Natural killer cell (primary cell): ENCODE measurements at regions not wholly inside any gene's neighbourhood (a gene's known extent, or its start where the extent isn't known, plus 50 kb on each side); places are given as distances from the start of the nearest gene placed in this dataset.

Experiments
- ATAC-seq, 3 donors: fragments of 150-1000 bp in 2 of 3; fragments of 200-7000 bp in 1 of 3; cut with Tn5 transposase; 1 replicate in 1 of 3; 2 replicates in 2 of 3; pipeline ENCODE4 v1.10.0; 2021; ENCODE audit warnings: mild to moderate bottlenecking in 2 of 3, moderate library complexity in 2 of 3
- DNase-seq, 2 donors: peaks; one replicate each; pipeline versions ENCODE4 v3.0.0 to v3.0.0-alpha.2; 2013 to 2021; ENCODE audit warnings: mixed read lengths in 1 of 2
- H3K27ac ChIP-seq: one replicate; pipeline ENCODE4 v1.5.1; 2013; ENCODE audit warnings: mild to moderate bottlenecking, low read length
- H3K27me3 ChIP-seq: one replicate; pipeline ENCODE4 v1.6.1; 2013; ENCODE audit warnings: low read length; ENCODE audit not compliant: control insufficient read depth, insufficient read depth
- H3K36me3 ChIP-seq: one replicate; pipeline ENCODE4 v1.6.1; 2013; ENCODE audit warnings: low read length; ENCODE audit not compliant: control insufficient read depth, insufficient read depth
- H3K4me1 ChIP-seq: one replicate; pipeline ENCODE4 v1.6.1; 2013; ENCODE audit warnings: low read length; ENCODE audit not compliant: control insufficient read depth, insufficient read depth
- H3K4me3 ChIP-seq: one replicate; pipeline ENCODE4 v1.5.1; 2013; ENCODE audit warnings: low read length
- H3K9me3 ChIP-seq: one replicate; pipeline ENCODE4 v1.6.1; 2013; ENCODE audit warnings: low read length; ENCODE audit not compliant: control insufficient read depth, insufficient read depth
- H3K27ac Mint-ChIP-seq, 2 donors: one replicate each; pipeline ENCODE4 v1.8.0; 2022; ENCODE audit warnings: mild to moderate bottlenecking in 2 of 2, mixed read lengths in 2 of 2, moderate library complexity in 1 of 2
- H3K27me3 Mint-ChIP-seq, 2 donors: one replicate each; pipeline ENCODE4 v1.8.0; 2022; ENCODE audit warnings: low read depth in 2 of 2, mixed read lengths in 2 of 2
- H3K36me3 Mint-ChIP-seq: one replicate; pipeline ENCODE4 v1.8.0; 2022; ENCODE audit warnings: mixed read lengths
- H3K4me1 Mint-ChIP-seq, 2 donors: one replicate each; pipeline ENCODE4 v1.8.0; 2022; ENCODE audit warnings: mixed read lengths in 2 of 2
- H3K4me3 Mint-ChIP-seq: one replicate; pipeline ENCODE4 v1.8.0; 2022; ENCODE audit warnings: mild to moderate bottlenecking, moderate library complexity, mixed read lengths
- H3K9me3 Mint-ChIP-seq, 2 donors: one replicate each; pipeline ENCODE4 v1.8.0; 2022; ENCODE audit warnings: mixed read lengths in 2 of 2
- WGBS: methylation state at CpG from one replicate; pipeline ENCODE4 v1.1.7; 2013; ENCODE audit warnings: missing lambda C conversion rate; ENCODE audit not compliant: insufficient coverage; 5-methylcytosine and 5-hydroxymethylcytosine counted together
- intact Hi-C: fragments of 100-400 bp; cut with micrococcal nuclease; formaldehyde crosslinking; loops from one replicate; pipeline ENCODE4 v1.14.2; 2022
- TF ChIP-seq, protein P1 (sequence below): fragments of 200-600 bp; IDR thresholded peaks from one replicate; pipeline ENCODE4 v1.8.0; 2022; ENCODE audit warnings: antibody characterized with exemption

DNA sequence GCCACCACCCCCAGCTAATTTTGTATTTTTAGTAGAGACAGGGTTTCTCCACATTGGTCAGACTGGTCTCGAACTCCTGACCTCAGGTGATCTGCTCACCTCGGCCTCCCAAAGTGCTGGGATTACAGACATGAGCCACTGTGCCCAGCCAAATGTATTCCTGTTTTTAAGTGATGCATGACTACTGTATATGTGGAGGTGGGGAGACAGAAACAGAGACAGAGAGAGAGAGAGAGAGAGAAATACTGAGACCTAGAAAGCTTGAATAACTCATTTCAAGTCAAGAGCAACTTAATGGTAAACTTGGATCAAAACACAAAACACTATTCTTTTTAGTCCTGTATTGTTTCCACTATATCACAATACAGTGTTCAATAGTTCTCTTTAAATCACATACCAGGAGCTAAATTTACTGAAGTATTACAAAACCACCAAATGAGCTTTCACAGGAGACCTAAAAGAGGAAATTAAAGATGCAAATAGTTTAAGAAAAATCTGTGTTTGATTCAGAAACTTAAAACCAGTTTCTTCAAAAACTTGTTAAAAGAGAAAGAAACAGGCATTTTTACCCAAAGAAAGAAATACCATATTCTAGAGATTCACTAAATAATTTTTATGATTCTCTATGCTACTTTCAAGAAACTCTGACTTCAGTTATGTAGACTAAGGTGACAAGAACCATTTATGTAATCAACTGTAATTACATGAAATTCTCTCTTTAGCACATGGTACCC is 188.7 kb downstream of the ETS1 start:
- Histone ChIP-seq H3K9me3 (no peaks in the 10 kb centered on the region), H3K27ac (no peak overlapping the region), H3K36me3 (no peaks in the 10 kb centered on the region), H3K4me3 (no peak overlapping the region), H3K4me1 (no peaks in the 10 kb centered on the region), H3K27me3 (no peaks in the 10 kb centered on the region)
- intact Hi-C loops = no loop called here
- Mint-ChIP-seq H3K4me3 (no peak overlapping the region), H3K9me3 (no peaks in the 10 kb centered on the region), H3K36me3 (no peaks in the 10 kb centered on the region), H3K27ac (no peak overlapping the region), H3K4me1 (peaks cover 6 to 10% of the 10 kb centered on the region in 2 donors), H3K27me3 (peaks cover 0 to 3% of the 10 kb centered on the region in 2 donors)
- no peak for DNase-seq
- ATAC-seq = no peak
- TF ChIP-seq, protein P1, sequence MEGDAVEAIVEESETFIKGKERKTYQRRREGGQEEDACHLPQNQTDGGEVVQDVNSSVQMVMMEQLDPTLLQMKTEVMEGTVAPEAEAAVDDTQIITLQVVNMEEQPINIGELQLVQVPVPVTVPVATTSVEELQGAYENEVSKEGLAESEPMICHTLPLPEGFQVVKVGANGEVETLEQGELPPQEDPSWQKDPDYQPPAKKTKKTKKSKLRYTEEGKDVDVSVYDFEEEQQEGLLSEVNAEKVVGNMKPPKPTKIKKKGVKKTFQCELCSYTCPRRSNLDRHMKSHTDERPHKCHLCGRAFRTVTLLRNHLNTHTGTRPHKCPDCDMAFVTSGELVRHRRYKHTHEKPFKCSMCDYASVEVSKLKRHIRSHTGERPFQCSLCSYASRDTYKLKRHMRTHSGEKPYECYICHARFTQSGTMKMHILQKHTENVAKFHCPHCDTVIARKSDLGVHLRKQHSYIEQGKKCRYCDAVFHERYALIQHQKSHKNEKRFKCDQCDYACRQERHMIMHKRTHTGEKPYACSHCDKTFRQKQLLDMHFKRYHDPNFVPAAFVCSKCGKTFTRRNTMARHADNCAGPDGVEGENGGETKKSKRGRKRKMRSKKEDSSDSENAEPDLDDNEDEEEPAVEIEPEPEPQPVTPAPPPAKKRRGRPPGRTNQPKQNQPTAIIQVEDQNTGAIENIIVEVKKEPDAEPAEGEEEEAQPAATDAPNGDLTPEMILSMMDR = no peak
- 97% methylated on average over 2 of the region's 2 CpGs for WGBS

DNA sequence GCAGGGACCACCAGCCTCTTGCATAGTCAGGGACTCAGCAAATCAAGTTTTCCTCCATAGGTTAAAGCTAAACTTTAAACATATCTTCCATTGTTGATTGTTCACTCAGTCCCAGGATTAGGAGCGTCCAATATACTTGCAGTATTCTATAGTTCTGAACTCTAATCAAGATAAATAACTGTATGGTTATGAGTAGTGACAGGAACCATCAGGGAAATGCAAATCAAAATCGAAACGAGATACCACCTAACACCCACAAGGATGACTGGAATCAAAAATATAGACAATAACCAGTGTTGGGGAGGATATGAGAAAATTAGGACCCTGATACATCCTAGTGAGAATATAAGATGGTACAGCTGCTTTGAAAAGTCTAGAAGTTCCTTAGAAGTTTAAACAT is 190.0 kb downstream of the ETS1 start:
- Mint-ChIP-seq H3K36me3 (no peaks in the 10 kb centered on the region), H3K27me3 (peaks cover 0 to 3% of the 10 kb centered on the region in 2 donors), H3K4me3 (no peak overlapping the region), H3K27ac (no peak overlapping the region), H3K9me3 (no peaks in the 10 kb centered on the region), H3K4me1 (peaks cover 6% of the 10 kb centered on the region in 2 donors)
- TF ChIP-seq, protein P1 = no peak
- H3K36me3 ChIP-seq = no peaks in the 10 kb centered on the region
- WGBS = no CpG with 5 or more reads among the region's 3 CpGs
- H3K27me3 ChIP-seq = no peaks in the 10 kb centered on the region
- H3K27ac ChIP-seq = no peak overlapping the region
- no peaks in the 10 kb centered on the region for H3K4me1 ChIP-seq
- intact Hi-C loops = no loop called here
- H3K4me3 ChIP-seq = no peak overlapping the region
- H3K9me3 ChIP-seq = no peaks in the 10 kb centered on the region
- no peak for DNase-seq
- ATAC-seq = no peak

DNA sequence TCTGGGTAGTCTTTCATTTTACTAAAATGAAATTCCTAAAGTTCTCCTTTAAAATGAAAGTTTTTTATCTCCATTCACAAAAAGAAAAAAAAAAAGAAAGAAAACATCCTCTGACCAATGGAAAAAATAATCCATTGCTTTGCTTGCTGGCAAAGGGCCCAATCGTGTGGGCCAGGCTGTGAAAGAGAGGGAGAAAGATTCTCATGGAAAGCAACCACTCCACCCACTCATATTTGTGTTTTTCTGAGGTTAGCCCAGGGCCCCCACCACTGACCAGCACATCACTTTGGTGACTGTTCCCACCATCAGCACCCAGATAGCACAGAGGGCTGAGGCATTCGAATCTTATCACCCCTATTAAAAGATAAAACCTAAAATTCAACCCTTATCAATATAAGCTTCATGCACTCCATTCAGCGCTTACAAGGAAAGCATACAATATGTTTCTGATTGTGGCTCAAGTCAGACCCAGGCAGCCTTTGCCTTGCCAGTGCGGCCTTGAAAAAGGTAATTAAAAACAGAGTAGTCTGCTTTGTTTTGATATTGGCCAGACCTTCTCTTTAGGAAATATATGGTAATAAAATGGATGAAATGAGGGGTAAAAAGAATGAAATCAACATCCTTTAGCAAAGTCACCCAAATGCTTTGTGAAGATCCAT is 192.8 kb downstream of the ETS1 start:
- H3K4me1 ChIP-seq = no peaks in the 10 kb centered on the region
- no peak overlapping the region for H3K27ac Mint-ChIP-seq
- WGBS = 90% methylated on average over 3 of the region's 4 CpGs

More for the DNA sequence above, 192.8 kb downstream of the ETS1 start:
- Histone ChIP-seq H3K9me3 (no peaks in the 10 kb centered on the region), H3K4me3 (no peak overlapping the region), H3K27ac (no peak overlapping the region), H3K27me3 (no peaks in the 10 kb centered on the region), H3K36me3 (no peaks in the 10 kb centered on the region)
- Mint-ChIP-seq H3K27me3 (no peaks in the 10 kb centered on the region), H3K4me1 (peaks cover 6% of the 10 kb centered on the region in 2 donors), H3K9me3 (no peaks in the 10 kb centered on the region), H3K4me3 (no peak overlapping the region), H3K36me3 (no peaks in the 10 kb centered on the region)
- ATAC-seq (no peak), DNase-seq (no peak)
- TF ChIP-seq, protein P1 = no peak
- intact Hi-C loops = no loop called here
